CD8-positive, alpha-beta memory T cell (primary cell): ENCODE measurements at regions not wholly inside any gene's neighbourhood (a gene's known extent, or its start where the extent isn't known, plus 50 kb on each side); places are given as distances from the start of the nearest gene placed in this dataset.

Experiments used
- CTCF ChIA-PET: fragments of 350-600 bp; sonication (Branson Sonifier 250); formaldehyde crosslinking; loops from one replicate; lab custom pipeline; 2021; ENCODE audit warnings: antibody characterized with exemption; lab: Charles Lee
- POLR2A ChIA-PET: fragments of 350-600 bp; sonication (Branson Sonifier 250); formaldehyde crosslinking; loops from one replicate; lab custom pipeline; 2021; ENCODE audit warnings: antibody characterized with exemption; lab: Charles Lee
- DNase-seq, 5 donors: peaks; one replicate each; pipeline versions ENCODE4 v3.0.0 to v3.0.0-alpha.2; 2020 to 2022; ENCODE audit warnings: mixed read lengths in 1 of 5
- H3K27ac ChIP-seq: one replicate; pipeline ENCODE4 v1.7.0; 2013; ENCODE audit warnings: low read depth, mild to moderate bottlenecking, low read length, moderate library complexity
- H3K27me3 ChIP-seq: 2 replicates; pipeline ENCODE4 v1.7.0; 2013; ENCODE audit warnings: low read length, mild to moderate bottlenecking; ENCODE audit not compliant: insufficient read depth, poor library complexity, severe bottlenecking
- H3K36me3 ChIP-seq: 2 replicates; pipeline ENCODE4 v1.7.0; 2013; ENCODE audit warnings: mild to moderate bottlenecking, low read length, moderate library complexity; ENCODE audit not compliant: insufficient read depth
- H3K4me1 ChIP-seq: 2 replicates; pipeline ENCODE4 v1.7.0; 2013; ENCODE audit warnings: mild to moderate bottlenecking, low read length, moderate library complexity; ENCODE audit not compliant: insufficient read depth
- H3K4me3 ChIP-seq: 2 replicates; pipeline ENCODE4 v1.7.0; 2013; ENCODE audit warnings: mild to moderate bottlenecking, low read length
- H3K9me3 ChIP-seq: 2 replicates; pipeline ENCODE4 v1.7.0; 2013; ENCODE audit warnings: mild to moderate bottlenecking, low read length
- H3K27ac Mint-ChIP-seq, 8 donors: one replicate each; pipeline ENCODE4 v1.8.0; 2020 to 2021; ENCODE audit warnings: mixed read lengths in 8 of 8, mild to moderate bottlenecking in 6 of 8, inconsistent platforms in 3 of 8, moderate library complexity in 3 of 8
- H3K27me3 Mint-ChIP-seq, 2 donors: one replicate each; pipeline ENCODE4 v1.8.0; 2020 to 2021; ENCODE audit warnings: mixed read lengths in 2 of 2, mild to moderate bottlenecking in 1 of 2, moderate library complexity in 1 of 2
- H3K36me3 Mint-ChIP-seq, 3 donors: one replicate each; pipeline ENCODE4 v1.8.0; 2020 to 2021; ENCODE audit warnings: mixed read lengths in 3 of 3, inconsistent platforms in 1 of 3, mild to moderate bottlenecking in 1 of 3
- H3K4me1 Mint-ChIP-seq, 3 donors: one replicate each; pipeline ENCODE4 v1.8.0; 2020 to 2021; ENCODE audit warnings: mixed read lengths in 3 of 3, inconsistent platforms in 1 of 3, mild to moderate bottlenecking in 1 of 3
- H3K4me3 Mint-ChIP-seq, 7 donors: one replicate each; pipeline ENCODE4 v1.8.0; 2020 to 2021; ENCODE audit warnings: mixed read lengths in 7 of 7, mild to moderate bottlenecking in 6 of 7, moderate library complexity in 4 of 7, inconsistent platforms in 2 of 7
- H3K9me3 Mint-ChIP-seq, 5 donors: one replicate each; pipeline ENCODE4 v1.8.0; 2020 to 2022; ENCODE audit warnings: mixed read lengths in 5 of 5, mild to moderate bottlenecking in 3 of 5, moderate library complexity in 2 of 5, inconsistent platforms in 1 of 5

DNA sequence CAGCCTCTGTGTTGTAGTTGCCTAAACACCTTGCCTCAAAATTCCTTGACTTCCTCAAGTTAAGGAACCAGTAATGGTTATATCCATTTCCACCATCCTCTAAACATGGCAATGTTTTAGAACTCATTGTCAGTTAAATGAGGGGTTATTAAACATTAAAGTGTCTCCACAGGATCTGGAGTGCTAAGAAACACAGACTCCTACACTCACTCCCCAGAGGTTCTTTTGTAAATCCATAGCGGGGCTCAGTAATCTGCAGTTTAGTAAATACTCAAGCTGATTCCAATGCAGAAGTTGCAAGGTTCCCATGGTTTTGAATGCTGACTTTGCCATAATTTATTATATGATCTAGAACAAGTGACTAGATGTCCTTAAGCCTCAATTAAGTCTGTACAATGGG is 245.5 kb downstream of the GPAT3 start:
- Mint-ChIP-seq H3K4me3 (no peak overlapping the region), H3K36me3 (no peaks in the 10 kb centered on the region), H3K9me3 (peaks cover 0 to 4% (median 0%) of the 10 kb centered on the region in 5 donors), H3K27me3 (peaks cover 1 to 11% of the 10 kb centered on the region in 2 donors), H3K4me1 (no peaks in the 10 kb centered on the region), H3K27ac (no peak overlapping the region)
- Histone ChIP-seq H3K36me3 (no peaks in the 10 kb centered on the region), H3K9me3 (no peaks in the 10 kb centered on the region), H3K4me3 (no peak overlapping the region), H3K4me1 (no peaks in the 10 kb centered on the region), H3K27ac (no peak overlapping the region), H3K27me3 (no peaks in the 10 kb centered on the region)
- ChIA-PET POLR2A (no interaction called here), CTCF (interaction anchor here (0.5 kb wide), 1 partner anchor 103 kb away, joined by 3 read pairs; no protein-coding TSS in a partner anchor)
- DNase-seq: no peak

DNA sequence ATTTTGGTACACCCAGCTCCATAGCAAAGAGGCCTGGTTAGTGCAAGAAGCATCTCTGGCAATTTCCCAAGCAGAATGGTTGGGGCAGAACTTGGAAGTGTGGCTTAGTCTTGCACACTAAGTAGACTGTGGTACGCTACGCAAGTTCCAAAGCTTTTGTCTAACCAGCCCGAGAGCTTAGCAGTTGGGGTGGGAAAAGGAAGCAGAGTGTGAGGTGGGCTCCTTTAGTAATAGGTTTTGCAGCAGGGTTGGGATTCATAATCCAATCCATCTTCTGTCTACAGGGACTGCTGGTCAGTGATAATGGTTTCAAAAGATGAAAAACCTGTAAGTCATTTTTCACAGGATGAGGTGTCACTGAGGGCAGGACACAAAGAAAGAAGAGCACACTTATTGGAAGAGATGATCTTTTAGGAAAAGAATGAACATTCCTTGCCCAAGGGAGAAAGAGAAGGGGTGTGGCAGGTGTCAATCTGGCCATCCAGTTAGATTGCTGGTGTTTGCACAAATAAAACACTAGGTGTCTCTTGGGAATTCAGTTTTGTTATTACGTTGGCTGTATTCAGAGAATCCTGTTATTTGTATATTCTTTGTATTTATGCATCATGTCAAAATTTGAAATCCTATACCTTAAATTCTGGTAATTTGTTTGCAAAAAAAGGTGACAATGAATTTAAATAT is 244.3 kb downstream of the GPAT3 start:
- POLR2A ChIA-PET: no interaction called here
- Histone ChIP-seq H3K27ac (no peak overlapping the region), H3K9me3 (no peaks in the 10 kb centered on the region), H3K4me1 (no peaks in the 10 kb centered on the region), H3K36me3 (no peaks in the 10 kb centered on the region), H3K4me3 (no peak overlapping the region), H3K27me3 (no peaks in the 10 kb centered on the region)
- H3K9me3 Mint-ChIP-seq: peaks cover 0 to 4% (median 0%) of the 10 kb centered on the region in 5 donors
- H3K4me1 Mint-ChIP-seq: no peaks in the 10 kb centered on the region
- no peak for DNase-seq
- no peaks in the 10 kb centered on the region for H3K36me3 Mint-ChIP-seq
- no peak overlapping the region for H3K4me3 Mint-ChIP-seq
- peaks cover 1 to 18% of the 10 kb centered on the region in 2 donors for H3K27me3 Mint-ChIP-seq
- CTCF ChIA-PET: no interaction called here
- no peak overlapping the region for H3K27ac Mint-ChIP-seq

- Histone ChIP-seq H3K4me1 (no peaks in the 10 kb centered on the region), H3K27ac (no peak overlapping the region), H3K27me3 (no peaks in the 10 kb centered on the region), H3K9me3 (no peaks in the 10 kb centered on the region), H3K4me3 (no peak overlapping the region), H3K36me3 (no peaks in the 10 kb centered on the region)
- H3K36me3 Mint-ChIP-seq: no peaks in the 10 kb centered on the region
- ChIA-PET POLR2A (no interaction called here), CTCF (no interaction called here)
- peaks cover 0 to 4% (median 0%) of the 10 kb centered on the region in 5 donors for H3K9me3 Mint-ChIP-seq
- peaks cover 1 to 21% of the 10 kb centered on the region in 2 donors for H3K27me3 Mint-ChIP-seq
- no peak overlapping the region for H3K27ac Mint-ChIP-seq
- no peaks in the 10 kb centered on the region for H3K4me1 Mint-ChIP-seq
- DNase-seq: no peak
- no peak overlapping the region for H3K4me3 Mint-ChIP-seq
Measured at GRCh38 chr4:83779103-83780052, 243.5 kb downstream of the GPAT3 start.

DNA sequence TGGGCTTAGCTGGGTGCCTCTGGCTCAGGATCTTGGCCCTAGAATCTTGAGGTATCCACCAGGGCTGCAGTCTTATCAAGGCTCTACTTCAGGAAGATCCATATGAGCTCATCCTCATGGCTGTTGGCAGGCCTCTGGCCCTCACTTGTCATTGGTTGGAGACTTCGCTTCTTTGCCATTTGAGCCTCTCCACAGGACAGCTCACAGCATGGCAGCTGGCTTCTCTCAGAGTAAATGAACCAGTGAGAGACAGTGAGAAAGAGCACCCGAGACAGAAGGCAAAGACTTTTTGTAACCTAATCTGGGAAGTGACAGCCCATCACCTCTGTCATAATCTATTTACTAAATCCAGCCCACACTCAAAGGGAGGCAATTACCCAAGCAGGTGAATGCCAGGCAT is 236.8 kb downstream of the GPAT3 start:
- Mint-ChIP-seq H3K9me3 (peaks cover 0 to 2% (median 0%) of the 10 kb centered on the region in 5 donors), H3K27me3 (peaks cover 3 to 14% of the 10 kb centered on the region in 2 donors), H3K4me3 (no peak overlapping the region), H3K4me1 (no peaks in the 10 kb centered on the region), H3K27ac (no peak overlapping the region), H3K36me3 (no peaks in the 10 kb centered on the region)
- Histone ChIP-seq H3K27me3 (no peaks in the 10 kb centered on the region), H3K4me1 (no peaks in the 10 kb centered on the region), H3K36me3 (no peaks in the 10 kb centered on the region), H3K27ac (no peak overlapping the region), H3K9me3 (no peaks in the 10 kb centered on the region), H3K4me3 (no peak overlapping the region)
- CTCF ChIA-PET: no interaction called here
- POLR2A ChIA-PET: no interaction called here
- no peak for DNase-seq

DNA sequence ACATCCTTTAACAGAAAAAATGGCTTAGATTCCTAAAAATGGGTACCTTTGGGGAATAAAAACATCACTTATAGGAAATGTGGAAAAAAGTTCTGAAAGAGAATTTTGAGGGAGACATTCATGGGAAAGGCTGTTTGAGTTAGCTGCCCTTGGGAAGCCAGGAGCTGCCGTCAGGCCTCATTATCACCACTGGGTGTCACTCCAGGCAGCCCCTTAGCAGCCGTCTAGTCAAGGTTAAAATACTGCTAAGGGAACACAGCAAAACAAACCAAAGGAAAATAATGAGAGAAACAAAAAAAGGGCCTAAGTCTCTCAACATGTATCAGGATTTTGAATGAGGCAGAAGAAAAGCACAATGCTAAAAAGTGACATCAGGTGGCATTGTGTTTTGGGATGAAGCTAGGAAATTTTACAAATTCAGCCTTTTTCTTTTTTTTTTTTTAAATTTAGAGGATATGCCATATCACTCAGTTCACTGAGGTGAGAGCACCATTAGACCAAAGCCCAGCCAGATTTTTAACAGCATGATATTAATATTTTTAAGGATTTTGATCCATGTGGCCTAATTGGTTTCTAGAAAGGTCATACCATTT is 235.3 kb downstream of the GPAT3 start:
- CTCF ChIA-PET: no interaction called here
- Histone ChIP-seq H3K27ac (no peak overlapping the region), H3K27me3 (no peaks in the 10 kb centered on the region), H3K9me3 (no peaks in the 10 kb centered on the region), H3K4me3 (no peak overlapping the region), H3K4me1 (no peaks in the 10 kb centered on the region), H3K36me3 (no peaks in the 10 kb centered on the region)
- Mint-ChIP-seq H3K4me1 (no peaks in the 10 kb centered on the region), H3K27ac (no peak overlapping the region), H3K27me3 (peaks cover 3 to 13% of the 10 kb centered on the region in 2 donors), H3K4me3 (no peak overlapping the region), H3K36me3 (no peaks in the 10 kb centered on the region), H3K9me3 (peaks cover 0 to 2% (median 0%) of the 10 kb centered on the region in 5 donors)
- POLR2A ChIA-PET: no interaction called here
- no peak for DNase-seq

GRCh38 chr4:83768146-83768545 is 232.2 kb downstream of the GPAT3 start:
- Histone ChIP-seq H3K36me3 (no peaks in the 10 kb centered on the region), H3K4me3 (no peak overlapping the region), H3K9me3 (no peaks in the 10 kb centered on the region), H3K27me3 (no peaks in the 10 kb centered on the region), H3K4me1 (no peaks in the 10 kb centered on the region), H3K27ac (no peak overlapping the region)
- H3K27ac Mint-ChIP-seq: no peak overlapping the region
- H3K36me3 Mint-ChIP-seq: no peaks in the 10 kb centered on the region
- H3K4me3 Mint-ChIP-seq: no peak overlapping the region
- ChIA-PET POLR2A (no interaction called here), CTCF (no interaction called here)
- H3K9me3 Mint-ChIP-seq: peaks cover 0 to 2% (median 0%) of the 10 kb centered on the region in 5 donors
- H3K27me3 Mint-ChIP-seq: peaks cover 3 to 4% of the 10 kb centered on the region in 2 donors
- no peaks in the 10 kb centered on the region for H3K4me1 Mint-ChIP-seq
- DNase-seq: no peak

GRCh38 chr4:83767067-83767466 is 231.2 kb downstream of the GPAT3 start:
- H3K9me3 ChIP-seq: no peaks in the 10 kb centered on the region
- Mint-ChIP-seq H3K4me1 (no peaks in the 10 kb centered on the region), H3K36me3 (no peaks in the 10 kb centered on the region), H3K27me3 (peaks cover 3 to 4% of the 10 kb centered on the region in 2 donors), H3K4me3 (no peak overlapping the region), H3K9me3 (peaks cover 0 to 2% (median 0%) of the 10 kb centered on the region in 5 donors), H3K27ac (no peak overlapping the region)
- ChIA-PET CTCF (no interaction called here), POLR2A (no interaction called here)
- H3K4me3 ChIP-seq: no peak overlapping the region
- H3K36me3 ChIP-seq: no peaks in the 10 kb centered on the region
- no peak overlapping the region for H3K27ac ChIP-seq
- DNase-seq: no peak
- no peaks in the 10 kb centered on the region for H3K4me1 ChIP-seq
- no peaks in the 10 kb centered on the region for H3K27me3 ChIP-seq

DNA sequence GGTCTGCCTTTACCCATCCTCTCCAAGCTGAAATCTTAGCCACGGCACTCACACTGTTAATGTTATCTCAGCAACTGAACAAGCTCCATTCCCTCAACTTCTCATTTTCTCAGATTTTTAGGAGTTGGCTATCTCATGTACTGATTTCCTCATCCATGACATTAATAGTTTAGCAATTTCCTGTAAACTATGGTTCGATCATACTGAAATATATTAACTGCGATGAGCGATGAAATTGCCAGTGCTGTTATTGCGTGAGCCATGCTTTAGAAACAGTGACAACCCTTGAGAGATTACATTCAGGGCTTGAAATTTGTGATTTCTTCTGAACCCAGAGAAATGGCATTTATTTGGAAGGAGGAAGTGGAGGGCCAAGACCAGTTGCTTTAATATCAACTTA is 223.7 kb downstream of the GPAT3 start:
- H3K27me3 Mint-ChIP-seq: peaks cover 0 to 3% of the 10 kb centered on the region in 2 donors
- Histone ChIP-seq H3K27me3 (no peaks in the 10 kb centered on the region), H3K9me3 (no peaks in the 10 kb centered on the region), H3K27ac (no peak overlapping the region), H3K4me1 (no peaks in the 10 kb centered on the region), H3K4me3 (no peak overlapping the region), H3K36me3 (no peaks in the 10 kb centered on the region)
- ChIA-PET POLR2A (no interaction called here), CTCF (no interaction called here)
- DNase-seq: no peak
- no peaks in the 10 kb centered on the region for H3K4me1 Mint-ChIP-seq
- no peaks in the 10 kb centered on the region for H3K36me3 Mint-ChIP-seq
- H3K27ac Mint-ChIP-seq: no peak overlapping the region
- no peak overlapping the region for H3K4me3 Mint-ChIP-seq
- H3K9me3 Mint-ChIP-seq: peaks cover 0 to 2% (median 0%) of the 10 kb centered on the region in 5 donors
